Heart right ventricle (tissue), 16 donors: ENCODE measurements at regions not wholly inside any gene's neighbourhood (a gene's known extent, or its start where the extent isn't known, plus 50 kb on each side); places are given as distances from the start of the nearest gene placed in this dataset.

Experiments
- ATAC-seq, 8 donors: fragments of 200-7000 bp; cut with Tn5 transposase; one replicate each; pipeline ENCODE4 v1.9.1; 2020; ENCODE audit warnings: mild to moderate bottlenecking in 8 of 8, moderate library complexity in 8 of 8, moderate number of reproducible peaks in 1 of 8
- DNase-seq, 2 donors: peaks; one replicate each; pipeline ENCODE4 v3.0.0-alpha.2; 2020
- H3K27ac ChIP-seq, 10 donors: fragments of 200-600 bp; sonication (generic) in 2 of 10; one replicate each; pipeline versions ENCODE4 v1.5.0 to v1.8.0; 2020 to 2022; ENCODE audit warnings: mild to moderate bottlenecking in 3 of 10
- H3K27me3 ChIP-seq, 7 donors: fragments of 200-600 bp; one replicate each; pipeline ENCODE4 v1.8.0; 2021 to 2022; ENCODE audit warnings: mild to moderate bottlenecking in 2 of 7
- H3K36me3 ChIP-seq, 9 donors: fragments of 200-600 bp; sonication (generic) in 1 of 9; one replicate each; pipeline versions ENCODE4 v1.5.0 to v1.8.0; 2020 to 2022; ENCODE audit warnings: mild to moderate bottlenecking in 2 of 9
- H3K4me1 ChIP-seq, 9 donors: fragments of 200-600 bp; sonication (generic) in 1 of 9; one replicate each; pipeline versions ENCODE4 v1.5.0 to v1.8.0; 2020 to 2022; ENCODE audit warnings: mild to moderate bottlenecking in 4 of 9
- H3K4me3 ChIP-seq, 10 donors: fragments of 200-600 bp; sonication (generic) in 2 of 10; one replicate each; pipeline versions ENCODE4 v1.5.0 to v1.8.0; 2020 to 2022; ENCODE audit warnings: mild to moderate bottlenecking in 7 of 10, moderate library complexity in 2 of 10
- H3K9me3 ChIP-seq, 11 donors: fragments of 200-600 bp in 10 of 11; sonication (generic) in 2 of 11; one replicate each; pipeline versions ENCODE4 v1.5.0 to v1.8.0; 2013 to 2022; ENCODE audit warnings: mild to moderate bottlenecking in 2 of 11, control low read depth in 1 of 11, moderate library complexity in 1 of 11
- WGBS, 2 donors: extraction: QIAGEN DNeasy Blood & Tissue Kit; methylation state at CpG; one replicate each; pipeline ENCODE4 v1.1.7; 2013; ENCODE audit warnings: inconsistent platforms in 1 of 2; 5-methylcytosine and 5-hydroxymethylcytosine counted together
- intact Hi-C, 10 donors: fragments of 100-400 bp; cut with DNase I; formaldehyde crosslinking; loops; one replicate each; pipeline versions ENCODE4 v1.11.1 to v1.14.2; 2022
- TF ChIP-seq, protein P1 (sequence below), 9 donors: fragments of 200-600 bp; sonication (generic) in 2 of 9; IDR thresholded peaks; one replicate each; pipeline versions ENCODE4 v1.5.0 to v1.8.0; 2021 to 2022; ENCODE audit warnings: antibody characterized with exemption in 9 of 9, mild to moderate bottlenecking in 5 of 9, moderate library complexity in 1 of 9
- donor health status: Arrhythmogenic right ventricular cardiomyopathy.
- donor health status: ischemic (EF 13 %, LVEDD 7.1; RV severe dilation, severe dysfunction).
- donor health status: healthy with polysubstance abuse.
- donor health status: DM: no; HTN: yes; CAD: no.
- donor health status: DM: no; HTN: no; CAD: no.
- donor health status: ischemic (EF 25% LVEDD 6.9; RV normal size, moderate dysfunction).
- donor health status: ischemic (EF 25% LVEDD 5.7; RV mildly dilated, moderate dysfunction).
- donor health status: healthy.
- donor health status: DM: yes; HTN: yes; CAD: no.
- donor health status: Ischemic cardiomyopathy.
- donor health status: ischemic (EF 35%, LVEDD 5.7; RV mildly dilated, moderate dysfunction).
- donor health status: nonischemic (EF 11% LVEDD 7.7; RV severe dilation, severe dysfunction).
- donor health status: DM: yes; HTN: yes; CAD: no.
- donor health status: PGD.
- donor health status: ischemic (EF 29% LVEDD 5.4; RV normal size, mild dysfunction).
- donor health status: nonischemic (EF 23%, LVEDD 6.1; RV moderate dilation, normal function).

DNA sequence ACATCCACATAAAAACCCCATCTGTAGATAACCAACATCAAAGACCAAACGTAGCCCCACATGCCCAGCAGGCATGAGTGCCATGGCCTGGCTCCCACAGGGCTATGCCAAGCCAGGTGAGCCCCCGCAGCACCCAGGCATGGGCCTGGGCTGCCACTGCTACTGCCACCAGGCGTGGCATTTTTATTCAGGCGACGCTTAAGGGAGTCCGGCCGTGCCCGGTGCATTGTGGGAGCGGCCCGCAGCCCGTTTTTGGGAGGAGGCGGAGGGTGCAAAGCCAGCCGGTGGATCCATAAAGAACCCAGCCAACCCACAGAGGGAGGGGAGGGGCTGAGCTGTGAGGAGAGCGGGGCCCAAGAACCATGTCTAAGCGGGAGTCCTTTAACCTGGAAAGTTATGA lies 83.6 kb downstream of the XIST start:
- H3K36me3 ChIP-seq, result no peaks in the 10 kb centered on the region
- TF ChIP-seq, protein P1, sequence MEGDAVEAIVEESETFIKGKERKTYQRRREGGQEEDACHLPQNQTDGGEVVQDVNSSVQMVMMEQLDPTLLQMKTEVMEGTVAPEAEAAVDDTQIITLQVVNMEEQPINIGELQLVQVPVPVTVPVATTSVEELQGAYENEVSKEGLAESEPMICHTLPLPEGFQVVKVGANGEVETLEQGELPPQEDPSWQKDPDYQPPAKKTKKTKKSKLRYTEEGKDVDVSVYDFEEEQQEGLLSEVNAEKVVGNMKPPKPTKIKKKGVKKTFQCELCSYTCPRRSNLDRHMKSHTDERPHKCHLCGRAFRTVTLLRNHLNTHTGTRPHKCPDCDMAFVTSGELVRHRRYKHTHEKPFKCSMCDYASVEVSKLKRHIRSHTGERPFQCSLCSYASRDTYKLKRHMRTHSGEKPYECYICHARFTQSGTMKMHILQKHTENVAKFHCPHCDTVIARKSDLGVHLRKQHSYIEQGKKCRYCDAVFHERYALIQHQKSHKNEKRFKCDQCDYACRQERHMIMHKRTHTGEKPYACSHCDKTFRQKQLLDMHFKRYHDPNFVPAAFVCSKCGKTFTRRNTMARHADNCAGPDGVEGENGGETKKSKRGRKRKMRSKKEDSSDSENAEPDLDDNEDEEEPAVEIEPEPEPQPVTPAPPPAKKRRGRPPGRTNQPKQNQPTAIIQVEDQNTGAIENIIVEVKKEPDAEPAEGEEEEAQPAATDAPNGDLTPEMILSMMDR (IDR thresholded peaks at IDR 0.05), result no peak
- H3K4me3 ChIP-seq, result no peak overlapping the region
- H3K4me1 ChIP-seq, result no peaks in the 10 kb centered on the region
- peaks cover 0 to 4% (median 0%) of the 10 kb centered on the region in 11 donors for H3K9me3 ChIP-seq
- H3K27me3 ChIP-seq, result peaks cover 0 to 50% (median 0%) of the 10 kb centered on the region in 7 donors
- no peak for DNase-seq
- no peak for ATAC-seq
- no peak overlapping the region for H3K27ac ChIP-seq
- intact Hi-C loops, result no loop called here
- WGBS, 2 donors, result 88 to 90% methylated on average over 15 of the region's 15 CpGs

DNA sequence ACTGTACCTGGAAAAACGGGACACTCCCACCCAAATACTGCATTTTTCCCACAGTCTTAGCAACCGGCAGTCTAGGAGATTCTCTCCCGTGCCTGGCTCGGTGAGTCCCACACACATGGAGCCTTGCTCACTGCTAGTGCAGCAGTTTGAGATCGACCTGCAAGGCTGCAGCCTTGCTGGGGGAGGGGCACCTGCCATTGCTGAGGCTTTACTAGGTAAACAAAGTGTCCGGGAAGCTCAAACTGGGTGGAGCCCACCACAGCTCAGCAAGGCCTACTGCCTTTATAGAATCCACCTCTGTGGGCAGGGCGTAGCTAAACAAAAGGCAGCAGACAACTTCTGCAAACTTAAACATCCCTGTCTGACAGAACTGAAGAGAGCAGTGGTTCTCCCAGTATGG lies 84.4 kb downstream of the XIST start:
- TF ChIP-seq, protein P1 (IDR thresholded peaks at IDR 0.05), result no peak
- DNase-seq (no peak), ATAC-seq (no peak)
- Histone ChIP-seq H3K27ac (no peak overlapping the region), H3K9me3 (peaks cover 0 to 4% (median 0%) of the 10 kb centered on the region in 11 donors), H3K4me1 (no peaks in the 10 kb centered on the region), H3K4me3 (no peak overlapping the region), H3K27me3 (peaks cover 0 to 57% (median 0%) of the 10 kb centered on the region in 7 donors), H3K36me3 (no peaks in the 10 kb centered on the region)
- WGBS, 2 donors, result 65 to 73% methylated on average over 7 of the region's 7 CpGs
- intact Hi-C loops, result no loop called here

DNA sequence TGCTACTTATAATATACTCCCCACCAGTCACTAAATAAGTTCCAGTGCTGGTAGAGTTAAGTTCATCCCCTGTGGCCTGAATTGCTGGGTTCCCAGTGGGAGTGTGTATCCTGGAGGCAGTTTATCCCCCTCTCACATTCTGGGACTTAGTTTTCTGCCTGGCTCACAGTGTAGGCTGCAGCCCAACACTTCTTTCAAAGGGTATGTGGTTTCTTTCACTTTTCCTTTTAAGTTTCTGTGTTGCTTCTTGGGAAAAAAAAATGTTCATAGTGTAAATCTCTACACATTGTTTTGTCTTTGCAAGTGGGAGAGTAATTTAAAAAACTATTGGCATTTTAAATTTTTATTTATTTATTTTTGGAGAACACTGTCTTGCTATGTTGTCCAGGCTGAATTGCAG lies 85.5 kb downstream of the XIST start:
- intact Hi-C loops, result no loop called here

DNA sequence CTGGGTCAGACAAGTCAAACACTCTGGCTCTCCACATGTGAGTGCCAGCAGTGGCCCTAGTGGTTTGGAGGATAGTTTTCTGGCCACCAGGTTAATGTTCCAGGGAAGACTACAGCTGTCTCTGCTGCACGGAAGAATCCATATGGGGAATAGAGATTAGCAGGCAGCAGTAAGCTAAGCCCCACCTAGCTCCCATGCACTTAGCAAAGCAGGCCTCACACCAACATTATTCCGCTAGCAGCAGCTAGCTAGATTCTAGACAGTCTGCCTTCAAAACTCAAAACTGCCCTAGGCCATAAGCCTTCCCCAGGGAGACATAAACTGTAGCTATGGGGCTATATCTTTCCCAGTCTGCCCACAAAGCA lies 86.1 kb downstream of the XIST start:
- intact Hi-C loops, result no loop called here
- TF ChIP-seq, protein P1 (IDR thresholded peaks at IDR 0.05), result no peak
- WGBS, 2 donors, result 65 to 75% methylated on average over 2 of the region's 2 CpGs

More for the DNA sequence above, 85.5 kb downstream of the XIST start:
- Histone ChIP-seq H3K36me3 (no peaks in the 10 kb centered on the region), H3K9me3 (peaks cover 0 to 3% (median 0%) of the 10 kb centered on the region in 11 donors), H3K27ac (no peak overlapping the region), H3K4me1 (no peaks in the 10 kb centered on the region), H3K27me3 (peaks cover 0 to 57% (median 0%) of the 10 kb centered on the region in 7 donors), H3K4me3 (no peak overlapping the region)
- DNase-seq (no peak), ATAC-seq (no peak)
- TF ChIP-seq, protein P1 (IDR thresholded peaks at IDR 0.05), result no peak

More for the DNA sequence above, 86.1 kb downstream of the XIST start:
- Histone ChIP-seq H3K4me3 (no peak overlapping the region), H3K4me1 (no peaks in the 10 kb centered on the region), H3K36me3 (no peaks in the 10 kb centered on the region), H3K27me3 (peaks cover 0 to 61% (median 0%) of the 10 kb centered on the region in 7 donors), H3K9me3 (peaks cover 0 to 3% (median 0%) of the 10 kb centered on the region in 11 donors), H3K27ac (no peak overlapping the region)
- ATAC-seq (no peak), DNase-seq (no peak)
